MM.1S (cell line): ENCODE measurements at regions not wholly inside any gene's neighbourhood (a gene's known extent, or its start where the extent isn't known, plus 50 kb on each side); places are given as distances from the start of the nearest gene placed in this dataset.
"Not testable (repeated sequence)": the region's sequence is repeated elsewhere in the genome, so short reads cannot be mapped to it uniquely, and the experiment has no call there.

Experiments used
- DNase-seq: peaks from one replicate; pipeline ENCODE4 v3.0.0-alpha.2; 2015
- H2AFZ ChIP-seq: fragments of 300-600 bp; sonication (generic); 2 replicates; pipeline ENCODE4 v1.6.0; 2016; ENCODE audit warnings: antibody characterized with exemption, low read length
- H3F3A ChIP-seq: fragments of 300-600 bp; sonication (generic); 2 replicates; pipeline ENCODE4 v1.6.1; 2016; ENCODE audit warnings: mild to moderate bottlenecking, antibody characterized with exemption, low read length, moderate library complexity, mixed read lengths; ENCODE audit not compliant: insufficient read depth
- H3K27ac ChIP-seq: fragments of 300-600 bp; sonication (generic); 2 replicates; pipeline ENCODE4 v1.5.1; 2016; ENCODE audit warnings: mild to moderate bottlenecking, low read length
- H3K27me3 ChIP-seq: fragments of 300-600 bp; sonication (generic); replicated peaks from 2 replicates; pipeline ENCODE4 v1.6.0; 2016; ENCODE audit warnings: low read length; ENCODE audit not compliant: insufficient read depth
- H3K36me3 ChIP-seq: fragments of 300-600 bp; sonication (generic); replicated peaks from 2 replicates; pipeline ENCODE4 v1.6.1; 2016; ENCODE audit warnings: mild to moderate bottlenecking, low read length, mixed read lengths; ENCODE audit not compliant: insufficient read depth
- H3K4me1 ChIP-seq: fragments of 300-600 bp; sonication (generic); 2 replicates; pipeline ENCODE4 v1.6.1; 2016; ENCODE audit warnings: low read length, mixed read lengths
- H3K4me2 ChIP-seq: fragments of 300-600 bp; sonication (generic); 2 replicates; pipeline ENCODE4 v1.6.0; 2016; ENCODE audit warnings: low read depth, low read length
- H3K4me3 ChIP-seq: fragments of 300-600 bp; sonication (generic); 2 replicates; pipeline ENCODE4 v1.5.1; 2016; ENCODE audit warnings: low read length, mixed read lengths
- H3K79me2 ChIP-seq: fragments of 300-600 bp; sonication (generic); 2 replicates; pipeline ENCODE4 v1.6.1; 2016; ENCODE audit warnings: mixed run types, low read length, mixed read lengths
- H3K9ac ChIP-seq: fragments of 300-600 bp; sonication (generic); 2 replicates; pipeline ENCODE4 v1.6.1; 2016; ENCODE audit warnings: low read length, mixed read lengths
- H3K9me2 ChIP-seq: fragments of 300-600 bp; sonication (generic); replicated peaks from 2 replicates; pipeline ENCODE4 v1.6.1; 2016; ENCODE audit warnings: mild to moderate bottlenecking, low read length, mixed read lengths; ENCODE audit not compliant: insufficient read depth
- H3K9me3 ChIP-seq: fragments of 300-600 bp; sonication (generic); replicated peaks from 2 replicates; pipeline ENCODE4 v1.6.1; 2016; ENCODE audit warnings: mild to moderate bottlenecking, low read length, mixed read lengths; ENCODE audit not compliant: insufficient read depth
- H4K20me1 ChIP-seq: fragments of 300-600 bp; sonication (generic); 2 replicates; pipeline ENCODE4 v1.6.1; 2016; ENCODE audit warnings: mild to moderate bottlenecking, low read length, moderate library complexity, mixed read lengths; ENCODE audit not compliant: insufficient read depth
- EZH2 ChIP-seq: fragments of 300-600 bp; sonication (generic); optimal IDR thresholded peaks from 2 replicates; pipeline ENCODE3; 2017; ENCODE audit warnings: low read depth, mild to moderate bottlenecking, antibody characterized with exemption, low read length, mixed read lengths
- EZH2phosphoT487 ChIP-seq: fragments of 300-600 bp; sonication (generic); IDR thresholded peaks from 2 replicates; pipeline ENCODE4 v1.6.1; 2018; ENCODE audit warnings: antibody characterized with exemption, low read length
- TF ChIP-seq, protein P1 (sequence below): fragments of 300-600 bp; sonication (generic); IDR thresholded peaks from 2 replicates; pipeline ENCODE4 v1.5.1; 2016; ENCODE audit warnings: antibody characterized with exemption, low read length, mixed read lengths

DNA sequence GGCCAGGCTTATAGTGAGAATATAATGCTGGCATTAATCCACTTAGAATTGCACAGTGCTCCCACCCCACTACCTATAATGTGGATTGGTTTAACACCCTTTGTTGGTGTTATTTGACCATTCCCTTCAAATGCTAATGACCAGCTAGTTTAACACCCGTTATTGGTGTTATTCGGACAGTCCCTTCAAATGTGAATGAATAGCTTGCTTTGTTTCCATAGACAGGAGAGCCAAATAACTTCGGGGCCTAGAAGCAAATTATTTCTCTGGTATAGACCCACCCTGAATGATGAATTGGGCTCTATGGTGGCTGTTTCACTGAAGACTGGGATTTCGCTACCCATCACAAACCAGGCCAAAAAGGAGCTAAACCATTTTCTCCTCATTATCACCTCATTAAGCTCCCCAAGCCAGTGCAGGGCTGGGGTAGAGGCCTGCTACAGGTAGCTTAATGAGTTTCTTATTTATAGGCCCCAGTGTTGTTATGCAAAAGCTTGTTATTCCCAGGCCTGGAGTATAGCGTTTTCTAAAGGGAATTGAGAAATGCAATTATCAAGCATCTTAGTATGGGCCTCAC lies 494.1 kb upstream of the DPH6 start:
- DNase-seq, result no peak
- H3K79me2 ChIP-seq, result no peaks in the 10 kb centered on the region
- H3K4me3 ChIP-seq, result no peak overlapping the region
- no peaks in the 10 kb centered on the region for H3F3A ChIP-seq
- no peaks in the 10 kb centered on the region for H3K9me3 ChIP-seq
- H3K36me3 ChIP-seq, result no peaks in the 10 kb centered on the region
- H3K27ac ChIP-seq, result no peak overlapping the region
- H3K4me1 ChIP-seq, result no peaks in the 10 kb centered on the region
- H3K4me2 ChIP-seq, result no peak overlapping the region
- H3K9ac ChIP-seq, result no peak overlapping the region
- TF ChIP-seq EZH2 (no peak), EZH2phosphoT487 (no peak)
- TF ChIP-seq, protein P1, sequence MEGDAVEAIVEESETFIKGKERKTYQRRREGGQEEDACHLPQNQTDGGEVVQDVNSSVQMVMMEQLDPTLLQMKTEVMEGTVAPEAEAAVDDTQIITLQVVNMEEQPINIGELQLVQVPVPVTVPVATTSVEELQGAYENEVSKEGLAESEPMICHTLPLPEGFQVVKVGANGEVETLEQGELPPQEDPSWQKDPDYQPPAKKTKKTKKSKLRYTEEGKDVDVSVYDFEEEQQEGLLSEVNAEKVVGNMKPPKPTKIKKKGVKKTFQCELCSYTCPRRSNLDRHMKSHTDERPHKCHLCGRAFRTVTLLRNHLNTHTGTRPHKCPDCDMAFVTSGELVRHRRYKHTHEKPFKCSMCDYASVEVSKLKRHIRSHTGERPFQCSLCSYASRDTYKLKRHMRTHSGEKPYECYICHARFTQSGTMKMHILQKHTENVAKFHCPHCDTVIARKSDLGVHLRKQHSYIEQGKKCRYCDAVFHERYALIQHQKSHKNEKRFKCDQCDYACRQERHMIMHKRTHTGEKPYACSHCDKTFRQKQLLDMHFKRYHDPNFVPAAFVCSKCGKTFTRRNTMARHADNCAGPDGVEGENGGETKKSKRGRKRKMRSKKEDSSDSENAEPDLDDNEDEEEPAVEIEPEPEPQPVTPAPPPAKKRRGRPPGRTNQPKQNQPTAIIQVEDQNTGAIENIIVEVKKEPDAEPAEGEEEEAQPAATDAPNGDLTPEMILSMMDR, result no peak
- H4K20me1 ChIP-seq, result no peaks in the 10 kb centered on the region
- no peak overlapping the region for H2AFZ ChIP-seq
- H3K27me3 ChIP-seq, result no peaks in the 10 kb centered on the region
- no peaks in the 10 kb centered on the region for H3K9me2 ChIP-seq

DNA sequence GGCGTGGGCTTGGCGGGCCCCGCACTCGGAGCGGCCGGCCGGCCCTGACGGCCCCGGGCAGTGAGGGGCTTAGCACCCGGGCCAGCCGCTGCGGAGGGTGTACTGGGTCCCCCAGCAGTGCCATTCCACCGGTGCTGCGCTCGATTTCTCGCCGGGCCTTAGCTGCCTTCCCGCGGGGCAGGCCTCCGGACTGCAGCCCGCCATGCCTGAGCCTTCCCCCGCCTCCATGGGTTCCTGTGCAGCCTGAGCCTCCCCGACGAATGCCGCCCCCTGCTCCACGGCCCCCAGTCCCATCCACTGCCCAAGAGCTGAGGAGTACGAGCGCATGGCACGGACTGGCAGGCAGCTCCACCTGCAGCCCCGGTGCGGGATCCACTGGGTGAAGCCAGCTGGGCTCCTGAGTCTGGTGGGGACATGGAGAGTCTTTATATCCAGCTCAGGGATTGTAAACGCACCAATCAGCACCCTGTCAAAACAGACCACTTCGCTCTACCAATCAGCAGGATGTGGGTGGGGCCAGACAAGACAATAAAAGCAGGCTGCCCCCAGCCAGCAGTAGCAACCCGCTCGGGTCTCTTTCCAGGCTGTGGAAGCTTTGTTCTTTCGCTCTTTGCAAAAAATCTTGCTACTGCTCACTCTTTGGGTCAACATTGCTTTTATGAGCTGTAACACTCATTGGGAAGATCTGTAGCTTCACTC lies 501.2 kb upstream of the DPH6 start:
- not testable (repeated sequence) for H3K4me3 ChIP-seq, H3K79me2 ChIP-seq

DNA sequence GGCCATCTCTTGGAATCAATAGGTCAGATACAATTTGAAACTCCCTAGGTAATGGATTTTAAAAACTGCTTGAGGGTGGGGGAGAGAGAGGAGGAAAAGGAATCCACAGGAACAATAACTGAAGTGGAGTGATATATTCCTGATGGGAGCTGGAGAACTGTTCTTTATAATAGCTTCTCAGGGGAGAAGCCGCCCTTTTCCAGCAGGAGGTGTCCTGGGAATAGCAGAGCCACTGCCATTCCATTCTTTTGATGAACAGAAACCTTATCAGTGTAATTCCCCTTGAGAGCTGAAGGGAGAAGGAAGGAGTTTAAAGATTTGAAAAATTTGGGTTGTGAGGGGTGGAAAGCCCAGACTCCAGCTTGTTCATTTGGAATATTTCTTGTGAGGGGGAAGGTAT lies 504.9 kb upstream of the DPH6 start:
- H3K4me2 ChIP-seq, result no peak overlapping the region
- no peak overlapping the region for H3K27ac ChIP-seq
- TF ChIP-seq EZH2phosphoT487 (no peak), EZH2 (no peak)
- TF ChIP-seq, protein P1, result no peak
- H3K9me2 ChIP-seq, result no peaks in the 10 kb centered on the region
- no peaks in the 10 kb centered on the region for H3K4me1 ChIP-seq
- DNase-seq, result no peak
- no peaks in the 10 kb centered on the region for H3K27me3 ChIP-seq
- H3K9me3 ChIP-seq, result no peaks in the 10 kb centered on the region
- no peaks in the 10 kb centered on the region for H3F3A ChIP-seq
- no peaks in the 10 kb centered on the region for H4K20me1 ChIP-seq
- H3K36me3 ChIP-seq, result no peaks in the 10 kb centered on the region
- H2AFZ ChIP-seq, result no peak overlapping the region
- no peaks in the 10 kb centered on the region for H3K79me2 ChIP-seq
- H3K9ac ChIP-seq, result no peak overlapping the region
- H3K4me3 ChIP-seq, result no peak overlapping the region

More for the DNA sequence above, 501.2 kb upstream of the DPH6 start:
- H3K4me1 ChIP-seq, H3K27ac ChIP-seq, H3K27me3 ChIP-seq, H3K36me3 ChIP-seq, H3K9me2 ChIP-seq, H4K20me1 ChIP-seq, DNase-seq, H3K9ac ChIP-seq, H3F3A ChIP-seq, H3K4me2 ChIP-seq, H2AFZ ChIP-seq, H3K9me3 ChIP-seq: not testable (repeated sequence)

DNA sequence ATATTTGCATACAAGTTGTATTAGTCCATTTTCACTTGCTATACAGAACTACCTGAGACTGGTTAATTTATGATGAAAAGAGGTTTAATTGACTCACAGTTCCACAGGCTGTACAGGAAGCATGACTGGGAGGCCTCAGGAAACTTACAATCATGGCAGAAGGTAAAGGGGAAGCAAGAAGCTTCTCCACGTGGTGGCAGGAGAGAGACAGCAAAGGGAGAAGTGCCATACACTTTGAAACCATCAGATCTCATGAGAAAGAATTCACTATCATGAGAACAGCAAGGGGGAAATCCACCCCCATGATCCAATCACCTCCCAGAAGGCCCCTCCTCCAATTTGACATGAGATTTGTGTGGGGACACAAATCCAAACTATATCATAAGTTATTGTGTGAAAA lies 506.7 kb upstream of the DPH6 start:
- H4K20me1 ChIP-seq, H3K27ac ChIP-seq, H3K4me2 ChIP-seq, H2AFZ ChIP-seq, H3K36me3 ChIP-seq, DNase-seq, H3K9ac ChIP-seq, H3K79me2 ChIP-seq, H3K4me3 ChIP-seq, H3K9me3 ChIP-seq, H3K9me2 ChIP-seq, H3K4me1 ChIP-seq, H3K27me3 ChIP-seq, H3F3A ChIP-seq: not testable (repeated sequence)
